ENCODE measurements at regions not wholly inside any gene's neighbourhood (a gene's known extent, or its start where the extent isn't known, plus 50 kb on each side); places are given as distances from the start of the nearest gene placed in this dataset.
"Not testable (repeated sequence)": the region's sequence is repeated elsewhere in the genome, so short reads cannot be mapped to it uniquely, and the experiment has no call there.

- Histone ChIP-seq H3K27ac (ENCODE audit: low read depth, low read length) (no peak overlapping the region), H3K27me3 (ENCODE audit: insufficient read depth, low read length) (no peaks in the 10 kb centered on the region), H3K9ac (ENCODE audit: low read depth, low read length) (no peak overlapping the region), H3K36me3 (ENCODE audit: insufficient read depth, low read length) (no peaks in the 10 kb centered on the region), H3K4me1 (ENCODE audit: insufficient read depth, low read length) (no peaks in the 10 kb centered on the region), H3K4me3 (ENCODE audit: low read length) (no peak overlapping the region), H3K9me3 (ENCODE audit: insufficient read depth, low read depth, low read length) (no peaks in the 10 kb centered on the region)
- 85% methylated on average over 4 of the region's 4 CpGs for WGBS
These were observed 290.4 kb upstream of the DYNLRB2 start for GRCh38 chr16:80250381-80250780.

GRCh38 chr16:80243303-80243702, 297.5 kb upstream of the DYNLRB2 start:
- not testable (repeated sequence) for H3K9ac ChIP-seq (ENCODE audit: low read depth, low read length); H3K36me3 ChIP-seq (ENCODE audit: insufficient read depth, low read length)
- 100% methylated on average over 2 of the region's 30 CpGs for WGBS

GRCh38 chr16:80242279-80242678, 298.5 kb upstream of the DYNLRB2 start:
- 100% methylated on average over 2 of the region's 4 CpGs for WGBS
- H3K9me3 ChIP-seq (ENCODE audit: insufficient read depth, low read depth, low read length); H3K4me1 ChIP-seq (ENCODE audit: insufficient read depth, low read length); H3K27ac ChIP-seq (ENCODE audit: low read depth, low read length); H3K4me3 ChIP-seq (ENCODE audit: low read length); H3K27me3 ChIP-seq (ENCODE audit: insufficient read depth, low read length); H3K9ac ChIP-seq (ENCODE audit: low read depth, low read length); H3K36me3 ChIP-seq (ENCODE audit: insufficient read depth, low read length): not testable (repeated sequence)

More at GRCh38 chr16:80243303-80243702, 297.5 kb upstream of the DYNLRB2 start:
- H3K9me3 ChIP-seq (ENCODE audit: insufficient read depth, low read depth, low read length); H3K27me3 ChIP-seq (ENCODE audit: insufficient read depth, low read length); H3K4me1 ChIP-seq (ENCODE audit: insufficient read depth, low read length); H3K27ac ChIP-seq (ENCODE audit: low read depth, low read length); H3K4me3 ChIP-seq (ENCODE audit: low read length): not testable (repeated sequence)

- 0 out of 2 replicates have a peak, but pooled peaks cover 2% of the 10 kb centered on the region for H3K9me3 ChIP-seq (ENCODE audit: insufficient read depth, low read depth, low read length)
- no peaks in the 10 kb centered on the region for H3K4me1 ChIP-seq (ENCODE audit: insufficient read depth, low read length)
- 78% methylated on average over 5 of the region's 8 CpGs for WGBS
These were observed 307.5 kb upstream of the DYNLRB2 start for GRCh38 chr16:80233097-80233835.

GRCh38 chr16:80231888-80232287, 308.9 kb upstream of the DYNLRB2 start:
- 95% methylated on average over 3 of the region's 3 CpGs for WGBS
- no peak overlapping the region for H3K4me3 ChIP-seq (ENCODE audit: low read length)
- H3K9ac ChIP-seq (ENCODE audit: low read depth, low read length): no peak overlapping the region

More at GRCh38 chr16:80233097-80233835, 307.5 kb upstream of the DYNLRB2 start:
- no peak overlapping the region for H3K9ac ChIP-seq (ENCODE audit: low read depth, low read length)
- no peaks in the 10 kb centered on the region for H3K36me3 ChIP-seq (ENCODE audit: insufficient read depth, low read length)
- no peak overlapping the region for H3K27ac ChIP-seq (ENCODE audit: low read depth, low read length)
- H3K27me3 ChIP-seq (ENCODE audit: insufficient read depth, low read length): no peaks in the 10 kb centered on the region
- H3K4me3 ChIP-seq (ENCODE audit: low read length): no peak overlapping the region

GRCh38 chr16:80231121-80231520, 309.7 kb upstream of the DYNLRB2 start:
- H3K9ac ChIP-seq (ENCODE audit: low read depth, low read length): no peak overlapping the region
- no peaks in the 10 kb centered on the region for H3K27me3 ChIP-seq (ENCODE audit: insufficient read depth, low read length)
- H3K4me3 ChIP-seq (ENCODE audit: low read length): no peak overlapping the region
- H3K27ac ChIP-seq (ENCODE audit: low read depth, low read length): no peak overlapping the region
- H3K9me3 ChIP-seq (ENCODE audit: insufficient read depth, low read depth, low read length): 0 out of 2 replicates have a peak, but pooled peaks cover 5% of the 10 kb centered on the region
- H3K36me3 ChIP-seq (ENCODE audit: insufficient read depth, low read length): no peaks in the 10 kb centered on the region
- H3K4me1 ChIP-seq (ENCODE audit: insufficient read depth, low read length): no peaks in the 10 kb centered on the region

More at GRCh38 chr16:80231888-80232287, 308.9 kb upstream of the DYNLRB2 start:
- H3K4me1 ChIP-seq (ENCODE audit: insufficient read depth, low read length): no peaks in the 10 kb centered on the region
- H3K36me3 ChIP-seq (ENCODE audit: insufficient read depth, low read length): no peaks in the 10 kb centered on the region
- H3K27me3 ChIP-seq (ENCODE audit: insufficient read depth, low read length): no peaks in the 10 kb centered on the region
- 0 out of 2 replicates have a peak, but pooled peaks cover 2% of the 10 kb centered on the region for H3K9me3 ChIP-seq (ENCODE audit: insufficient read depth, low read depth, low read length)
- no peak overlapping the region for H3K27ac ChIP-seq (ENCODE audit: low read depth, low read length)

GRCh38 chr16:80230328-80231120, 310.3 kb upstream of the DYNLRB2 start:
- Histone ChIP-seq H3K4me3 (ENCODE audit: low read length) (no peak overlapping the region), H3K4me1 (ENCODE audit: insufficient read depth, low read length) (no peaks in the 10 kb centered on the region), H3K27ac (ENCODE audit: low read depth, low read length) (no peak overlapping the region), H3K9ac (ENCODE audit: low read depth, low read length) (no peak overlapping the region), H3K9me3 (ENCODE audit: insufficient read depth, low read depth, low read length) (0 out of 2 replicates have a peak, but pooled peaks cover 7% of the 10 kb centered on the region), H3K27me3 (ENCODE audit: insufficient read depth, low read length) (no peaks in the 10 kb centered on the region), H3K36me3 (ENCODE audit: insufficient read depth, low read length) (no peaks in the 10 kb centered on the region)
- WGBS: 100% methylated on average over 1 of the region's 4 CpGs

GRCh38 chr16:80226499-80226898, 314.3 kb upstream of the DYNLRB2 start:
- Histone ChIP-seq H3K36me3 (ENCODE audit: insufficient read depth, low read length) (no peaks in the 10 kb centered on the region), H3K27me3 (ENCODE audit: insufficient read depth, low read length) (no peaks in the 10 kb centered on the region), H3K9ac (ENCODE audit: low read depth, low read length) (no peak overlapping the region), H3K9me3 (ENCODE audit: insufficient read depth, low read depth, low read length) (0 out of 2 replicates have a peak, but pooled peaks cover 7% of the 10 kb centered on the region), H3K27ac (ENCODE audit: low read depth, low read length) (no peak overlapping the region), H3K4me3 (ENCODE audit: low read length) (no peak overlapping the region), H3K4me1 (ENCODE audit: insufficient read depth, low read length) (no peaks in the 10 kb centered on the region)

GRCh38 chr16:80210787-80211186, 330.0 kb upstream of the DYNLRB2 start:
- WGBS: 99% methylated on average over 2 of the region's 3 CpGs
- no peaks in the 10 kb centered on the region for H3K36me3 ChIP-seq (ENCODE audit: insufficient read depth, low read length)
- no peak overlapping the region for H3K4me3 ChIP-seq (ENCODE audit: low read length)
- H3K9ac ChIP-seq (ENCODE audit: low read depth, low read length): no peak overlapping the region
- no peaks in the 10 kb centered on the region for H3K27me3 ChIP-seq (ENCODE audit: insufficient read depth, low read length)
- H3K27ac ChIP-seq (ENCODE audit: low read depth, low read length): no peak overlapping the region
- H3K9me3 ChIP-seq (ENCODE audit: insufficient read depth, low read depth, low read length): no peaks in the 10 kb centered on the region
- no peaks in the 10 kb centered on the region for H3K4me1 ChIP-seq (ENCODE audit: insufficient read depth, low read length)

GRCh38 chr16:80208743-80209142, 332.1 kb upstream of the DYNLRB2 start:
- H3K4me3 ChIP-seq (ENCODE audit: low read length): no peak overlapping the region
- no peak overlapping the region for H3K27ac ChIP-seq (ENCODE audit: low read depth, low read length)
- H3K27me3 ChIP-seq (ENCODE audit: insufficient read depth, low read length): no peaks in the 10 kb centered on the region
- no peaks in the 10 kb centered on the region for H3K9me3 ChIP-seq (ENCODE audit: insufficient read depth, low read depth, low read length)
- 88% methylated on average over 2 of the region's 3 CpGs for WGBS
- no peak overlapping the region for H3K9ac ChIP-seq (ENCODE audit: low read depth, low read length)
- H3K4me1 ChIP-seq (ENCODE audit: insufficient read depth, low read length): no peaks in the 10 kb centered on the region
- no peaks in the 10 kb centered on the region for H3K36me3 ChIP-seq (ENCODE audit: insufficient read depth, low read length)

GRCh38 chr16:80208015-80208414, 332.8 kb upstream of the DYNLRB2 start:
- no peaks in the 10 kb centered on the region for H3K36me3 ChIP-seq (ENCODE audit: insufficient read depth, low read length)
- no peak overlapping the region for H3K9ac ChIP-seq (ENCODE audit: low read depth, low read length)
- WGBS: 69% methylated on average over 2 of the region's 2 CpGs
- H3K9me3 ChIP-seq (ENCODE audit: insufficient read depth, low read depth, low read length): no peaks in the 10 kb centered on the region
- H3K27me3 ChIP-seq (ENCODE audit: insufficient read depth, low read length): no peaks in the 10 kb centered on the region
- no peak overlapping the region for H3K27ac ChIP-seq (ENCODE audit: low read depth, low read length)
- H3K4me1 ChIP-seq (ENCODE audit: insufficient read depth, low read length): no peaks in the 10 kb centered on the region
- H3K4me3 ChIP-seq (ENCODE audit: low read length): no peak overlapping the region
